H1 (cell line): ENCODE measurements at regions not wholly inside any gene's neighbourhood (a gene's known extent, or its start where the extent isn't known, plus 50 kb on each side); places are given as distances from the start of the nearest gene placed in this dataset.

Experiments used
- CTCF ChIA-PET: fragments of 300-600 bp; sonication (Branson Sonifier 250); formaldehyde crosslinking; loops from one replicate; lab custom pipeline; 2021; ENCODE audit not compliant: partially characterized antibody; lab: Charles Lee
- POLR2A ChIA-PET: fragments of 300-600 bp; sonication (Branson Sonifier 250); formaldehyde crosslinking; loops from one replicate; lab custom pipeline; 2021; ENCODE audit warnings: inconsistent platforms; ENCODE audit not compliant: partially characterized antibody; lab: Charles Lee
- DNase-seq, 2 experiments: peaks; one replicate each; pipeline versions ENCODE4 v3.0.0 to v3.0.0-alpha.2; 2010 to 2022; ENCODE audit warnings: low spot score in 2 of 2, low read depth in 1 of 2, mixed read lengths in 1 of 2
- FAIRE-seq: peaks from 2 replicates; lab custom pipeline; 2011; peaks lifted over from hg19 to GRCh38; lab: Jason Lieb, UNC
- H2AFZ ChIP-seq: 2 replicates; pipeline ENCODE4 v1.8.1; 2012; ENCODE audit warnings: low read length, inconsistent platforms
- H2AK5ac ChIP-seq: 2 replicates; pipeline ENCODE4 v1.6.1; 2013; ENCODE audit warnings: low read depth, low read length
- H2BK120ac ChIP-seq: replicated peaks from 2 replicates; pipeline ENCODE3; 2013; ENCODE audit warnings: low read depth, low read length, inconsistent platforms
- H2BK12ac ChIP-seq: 2 replicates; pipeline ENCODE4 v1.6.1; 2013; ENCODE audit warnings: low read depth, low read length
- H2BK15ac ChIP-seq: 2 replicates; pipeline ENCODE4 v1.6.1; 2013; ENCODE audit warnings: low read length
- H2BK20ac ChIP-seq: 2 replicates; pipeline ENCODE4 v1.6.1; 2013; ENCODE audit warnings: low read length
- H2BK5ac ChIP-seq: 2 replicates; pipeline ENCODE4 v1.6.1; 2013; ENCODE audit warnings: low read depth, low read length
- H3K14ac ChIP-seq: 2 replicates; pipeline ENCODE4 v1.6.1; 2013; ENCODE audit warnings: inconsistent platforms; ENCODE audit not compliant: insufficient read length
- H3K18ac ChIP-seq: 2 replicates; pipeline ENCODE4 v1.6.1; 2013; ENCODE audit warnings: low read length; ENCODE audit errors: extremely low read depth
- H3K23ac ChIP-seq: 2 replicates; pipeline ENCODE4 v1.6.1; 2013; ENCODE audit warnings: inconsistent platforms; ENCODE audit not compliant: insufficient read length
- H3K23me2 ChIP-seq: 2 replicates; pipeline ENCODE4 v1.6.1; 2013; ENCODE audit warnings: low read depth, low read length
- H3K27ac ChIP-seq: 2 replicates; pipeline ENCODE4 v1.6.1; 2011; ENCODE audit warnings: low read depth, low read length, inconsistent platforms
- H3K27me3 ChIP-seq, 4 experiments: replicated peaks in 1 of 4; 1 replicate in 1 of 4; 2 replicates in 3 of 4; pipeline versions ENCODE4 v1.6.1 to v1.8.1; 2011 to 2013; ENCODE audit warnings: low read length in 3 of 4, mild to moderate bottlenecking in 3 of 4, inconsistent platforms in 2 of 4, mixed read lengths in 2 of 4, moderate library complexity in 1 of 4; ENCODE audit not compliant: control insufficient read depth in 3 of 4, insufficient read depth in 3 of 4; ENCODE audit errors: extremely low read depth in 1 of 4
- H3K36me3 ChIP-seq, 4 experiments: 2 replicates each; pipeline versions ENCODE4 v1.6.1 to v1.8.1; 2011 to 2013; ENCODE audit warnings: mild to moderate bottlenecking in 4 of 4, low read length in 3 of 4, moderate library complexity in 2 of 4, control low read depth in 1 of 4, inconsistent platforms in 1 of 4; ENCODE audit not compliant: insufficient read depth in 4 of 4, control insufficient read depth in 2 of 4
- H3K4ac ChIP-seq: replicated peaks from 2 replicates; pipeline ENCODE3; 2013; ENCODE audit warnings: low read length, low read depth, mixed read lengths, inconsistent platforms; ENCODE audit not compliant: insufficient read length
- H3K4me1 ChIP-seq, 4 experiments: replicated peaks in 1 of 4; 1 replicate in 1 of 4; 2 replicates in 3 of 4; pipeline versions ENCODE4 v1.6.1 to v1.8.1; 2011 to 2013; ENCODE audit warnings: low read length in 3 of 4, inconsistent platforms in 2 of 4, mixed read lengths in 1 of 4; ENCODE audit not compliant: insufficient read depth in 4 of 4, control insufficient read depth in 3 of 4
- H3K4me2 ChIP-seq, 2 experiments: 2 replicates each; pipeline versions ENCODE4 v1.6.1 to v1.8.1; 2011 to 2013; ENCODE audit warnings: low read depth in 2 of 2, low read length in 2 of 2, control low read depth in 1 of 2, inconsistent platforms in 1 of 2, mild to moderate bottlenecking in 1 of 2; ENCODE audit not compliant: insufficient read depth in 1 of 2
- H3K4me3 ChIP-seq, 4 experiments: fragments of 200-600, 300-600 bp in 1 of 4; sonication (generic), shearing (Covaris generic), sonication (Bioruptor Twin) in 1 of 4; 2 replicates each; pipeline versions ENCODE4 v1.5.1 to v1.8.1; 2011 to 2016; ENCODE audit warnings: low read length in 4 of 4, low read depth in 3 of 4, control low read depth in 2 of 4, inconsistent platforms in 2 of 4, mild to moderate bottlenecking in 2 of 4, mixed read lengths in 1 of 4, moderate library complexity in 1 of 4; ENCODE audit not compliant: insufficient read depth in 2 of 4; ENCODE audit errors: extremely low read depth in 1 of 4
- H3K56ac ChIP-seq: replicated peaks from 2 replicates; pipeline ENCODE3; 2013; ENCODE audit warnings: low read depth, mild to moderate bottlenecking, mixed read lengths, low read length, inconsistent platforms; ENCODE audit not compliant: insufficient read length
- H3K79me1 ChIP-seq: 2 replicates; pipeline ENCODE4 v1.6.1; 2013; ENCODE audit warnings: low read depth, low read length, control low read depth
- H3K79me2 ChIP-seq, 2 experiments: 2 replicates each; pipeline versions ENCODE4 v1.6.1 to v1.8.1; 2012 to 2013; ENCODE audit warnings: low read length in 2 of 2, mild to moderate bottlenecking in 2 of 2, inconsistent platforms in 1 of 2; ENCODE audit not compliant: insufficient read depth in 2 of 2, control insufficient read depth in 1 of 2
- H3K9ac ChIP-seq, 4 experiments: replicated peaks in 1 of 4; 1 replicate in 1 of 4; 2 replicates in 3 of 4; pipeline versions ENCODE4 v1.6.1 to v1.8.1; 2011 to 2013; ENCODE audit warnings: low read depth in 3 of 4, low read length in 3 of 4, control low read depth in 2 of 4, mild to moderate bottlenecking in 2 of 4, moderate library complexity in 2 of 4, inconsistent platforms in 1 of 4; ENCODE audit errors: extremely low read depth in 1 of 4
- H3K9me3 ChIP-seq, 2 experiments: 2 replicates each; pipeline versions ENCODE4 v1.6.1 to v1.8.1; 2012 to 2013; ENCODE audit warnings: mild to moderate bottlenecking in 2 of 2, moderate library complexity in 2 of 2, control low read depth in 1 of 2, inconsistent platforms in 1 of 2, low read depth in 1 of 2, low read length in 1 of 2, mixed read lengths in 1 of 2; ENCODE audit not compliant: insufficient read depth in 2 of 2
- H4K20me1 ChIP-seq, 2 experiments: replicated peaks in 1 of 2; 2 replicates each; pipeline versions ENCODE3 to v1.8.1; 2011 to 2013; ENCODE audit warnings: inconsistent platforms in 2 of 2, low read length in 2 of 2, mild to moderate bottlenecking in 1 of 2; ENCODE audit not compliant: insufficient read depth in 2 of 2, control insufficient read depth in 1 of 2
- H4K5ac ChIP-seq: 2 replicates; pipeline ENCODE4 v1.6.1; 2013; ENCODE audit warnings: low read length, low read depth, mixed read lengths, inconsistent platforms; ENCODE audit not compliant: insufficient read length
- H4K8ac ChIP-seq: 2 replicates; pipeline ENCODE4 v1.8.0; 2013; ENCODE audit warnings: mild to moderate bottlenecking, moderate library complexity, low read length, inconsistent platforms; ENCODE audit not compliant: insufficient read depth; ENCODE audit errors: extremely low read depth
- H4K91ac ChIP-seq: replicated peaks from 2 replicates; pipeline ENCODE3; 2013; ENCODE audit warnings: low read length, mixed read lengths, inconsistent platforms; ENCODE audit not compliant: insufficient read length
- RBBP5 ChIP-seq: IDR thresholded peaks from 2 replicates; pipeline ENCODE4 v1.7.1; 2012; ENCODE audit warnings: low read depth, mild to moderate bottlenecking, inconsistent platforms, low read length, moderate library complexity, borderline replicate concordance
- SP2 ChIP-seq: IDR thresholded peaks from 2 replicates; pipeline ENCODE4 v1.6.1; 2012; ENCODE audit warnings: mild to moderate bottlenecking, low read length, inconsistent platforms

- Histone ChIP-seq H3K79me2 (no peaks in the 10 kb centered on the region), H2AFZ (no peak overlapping the region), H3K4me1 (no peaks in the 10 kb centered on the region), H3K79me1 (no peaks in the 10 kb centered on the region), H3K9me3 (no peaks in the 10 kb centered on the region), H4K20me1 (no peaks in the 10 kb centered on the region), H3K27ac (no peak overlapping the region), H3K14ac (no peak overlapping the region), H2BK15ac (no peak overlapping the region), H2BK5ac (no peak overlapping the region), H3K27me3 (no peaks in the 10 kb centered on the region), H3K56ac (no peak overlapping the region), H2BK12ac (no peak overlapping the region), H4K5ac (no peak overlapping the region), H3K4me3 (no peak overlapping the region), H3K4me2 (no peak overlapping the region), H3K18ac (no peak overlapping the region), H2BK120ac (no peak overlapping the region), H3K9ac (no peak overlapping the region), H4K91ac (no peak overlapping the region), H2AK5ac (no peak overlapping the region), H2BK20ac (no peak overlapping the region), H3K23ac (no peak overlapping the region), H4K8ac (no peak overlapping the region), H3K4ac (no peak overlapping the region), H3K36me3 (no peaks in the 10 kb centered on the region), H3K23me2 (0 out of 2 replicates have a peak, but pooled peaks cover 3% of the 10 kb centered on the region)
- CTCF ChIA-PET, result no interaction called here
- no peak for FAIRE-seq
- TF ChIP-seq RBBP5, result no peak
- no peak for TF ChIP-seq SP2
- POLR2A ChIA-PET, result no interaction called here
- no peak for DNase-seq
Observed at GRCh38 chr6:73951183-73951582, 255.2 kb downstream of the CD109 start.
